Stimulated activated CD8-positive, alpha-beta memory T cell treated with anti-CD3 and anti-CD28 coated beads, Interleukin-7, amount 100 ng/mL, for 24 hours (primary cell): ENCODE measurements at regions not wholly inside any gene's neighbourhood (a gene's known extent, or its start where the extent isn't known, plus 50 kb on each side); places are given as distances from the start of the nearest gene placed in this dataset.
"Not testable (repeated sequence)": the region's sequence is repeated elsewhere in the genome, so short reads cannot be mapped to it uniquely, and the experiment has no call there.

Experiments used
- DNase-seq: peaks from one replicate; pipeline ENCODE4 v3.0.0-alpha.2; 2020; ENCODE audit warnings: low read depth

DNA sequence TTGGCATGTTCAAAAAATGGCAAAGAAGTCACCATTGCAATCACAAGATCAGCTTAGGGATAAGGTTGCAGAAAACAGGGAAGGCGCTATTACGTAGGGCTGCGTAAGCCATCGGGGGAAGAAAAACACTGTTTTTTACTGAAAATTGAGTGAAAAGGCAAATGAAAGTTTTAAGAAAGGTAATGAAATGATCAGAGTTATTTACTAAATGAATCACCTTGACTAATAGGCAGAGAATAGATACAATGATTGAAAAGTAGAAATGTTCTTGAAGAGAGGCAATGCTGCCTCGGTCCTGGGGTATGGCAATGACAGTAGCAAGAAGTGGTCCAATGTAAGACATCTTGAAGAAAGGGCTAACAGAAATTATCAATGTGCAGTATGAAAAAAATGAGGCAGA lies 1227.8 kb upstream of the ZEB2 start:
- DNase-seq, result no peak

- DNase-seq, result not testable (repeated sequence)
Observed at GRCh38 chr2:145745387-145745721, 1225.4 kb upstream of the ZEB2 start.

DNA sequence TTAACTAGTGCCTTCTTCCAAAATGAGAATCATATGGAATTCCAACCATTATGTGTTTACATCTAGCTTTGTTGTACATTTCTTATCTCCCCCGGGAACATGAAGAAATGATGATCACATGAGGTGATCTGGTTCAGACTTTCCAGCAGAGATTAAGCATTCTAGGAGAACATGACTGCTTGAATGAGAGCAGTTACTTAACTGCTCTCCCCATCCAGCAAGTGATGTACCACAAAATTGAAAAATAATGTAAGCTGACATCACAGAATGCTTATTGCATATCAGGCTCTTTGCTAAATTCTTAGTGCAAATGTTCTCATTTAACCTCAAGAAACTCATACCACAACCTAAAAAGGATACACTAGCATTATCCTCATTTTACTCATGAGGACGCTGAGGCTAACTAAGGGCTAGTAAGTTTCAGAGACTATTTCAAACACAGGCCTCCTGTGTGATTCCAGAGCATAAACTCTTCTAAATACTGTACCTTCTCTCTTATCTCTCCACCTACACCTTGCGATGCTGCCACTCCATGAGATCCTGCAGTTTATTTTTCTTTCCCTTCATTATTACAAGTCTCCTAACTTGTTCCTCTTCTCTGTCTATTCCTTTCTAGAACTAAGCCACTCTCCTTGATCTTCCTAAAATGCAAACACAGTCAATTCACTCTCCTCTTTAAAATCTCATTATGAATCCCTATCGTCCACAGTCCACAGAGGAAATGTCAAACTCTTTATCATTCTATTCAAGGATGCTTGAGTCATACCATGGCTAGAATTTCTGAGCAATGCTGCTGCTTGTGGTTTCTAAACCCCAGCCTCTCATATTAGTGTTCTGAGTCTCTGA lies 1224.8 kb upstream of the ZEB2 start:
- no peak for DNase-seq

DNA sequence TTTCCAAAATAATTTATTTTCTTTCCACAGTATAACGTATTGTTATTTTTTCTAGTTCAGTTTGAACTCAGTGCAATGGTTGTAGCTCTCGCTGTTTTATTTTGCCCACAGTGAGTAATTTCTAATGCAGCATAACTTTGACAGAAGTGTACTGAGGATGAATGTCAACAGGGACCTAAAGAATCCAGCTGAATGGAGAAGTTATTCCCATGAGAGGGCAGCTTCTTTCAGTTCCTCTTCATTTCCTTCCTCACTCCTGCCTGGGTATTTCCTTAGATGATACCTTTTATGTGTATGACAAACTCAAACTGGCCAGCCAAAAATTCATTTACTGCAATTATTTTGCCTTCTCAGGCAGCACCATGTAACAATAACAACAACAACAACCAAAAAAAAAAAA lies 1223.1 kb upstream of the ZEB2 start:
- DNase-seq, result no peak

- no peak for DNase-seq
Observed at GRCh38 chr2:145741636-145742035, 1221.7 kb upstream of the ZEB2 start.

DNA sequence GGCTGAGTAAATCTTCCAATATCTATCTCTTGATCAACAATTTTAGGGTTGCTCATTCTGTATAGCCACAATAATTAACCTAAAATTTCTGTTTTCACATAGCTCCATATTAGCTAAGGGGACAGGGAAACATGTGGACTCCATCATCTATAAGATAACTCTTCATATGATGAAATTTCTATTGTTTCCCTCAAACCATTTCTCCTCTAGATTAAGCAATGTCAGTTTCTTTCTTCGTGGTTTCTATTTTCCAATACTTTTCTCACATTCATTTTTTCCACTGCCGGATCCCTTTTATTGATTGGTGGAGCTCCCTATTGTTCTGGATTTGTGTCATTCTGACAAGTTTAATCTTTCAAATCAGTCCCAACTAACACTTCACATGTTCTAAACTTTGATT lies 1221.3 kb upstream of the ZEB2 start:
- DNase-seq, result no peak

DNA sequence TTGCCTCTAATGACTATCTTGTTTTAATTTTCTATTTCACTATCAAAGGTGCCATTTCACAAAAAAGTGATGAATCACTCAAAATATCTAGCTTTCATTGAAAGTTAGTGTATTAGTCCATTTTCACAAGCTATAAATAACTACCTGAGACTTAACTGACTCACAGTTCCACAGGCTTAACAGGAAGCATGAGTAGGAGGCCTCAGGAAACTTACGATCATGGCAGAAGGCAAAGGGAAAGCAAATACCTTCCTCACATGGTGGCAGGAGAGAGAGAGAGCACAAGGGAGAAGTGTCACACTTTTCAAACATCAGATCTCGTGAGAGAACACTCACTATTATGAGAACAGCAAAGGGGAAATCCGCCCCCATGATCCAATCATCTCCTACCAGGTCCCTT lies 1220.4 kb upstream of the ZEB2 start:
- DNase-seq, result no peak

DNA sequence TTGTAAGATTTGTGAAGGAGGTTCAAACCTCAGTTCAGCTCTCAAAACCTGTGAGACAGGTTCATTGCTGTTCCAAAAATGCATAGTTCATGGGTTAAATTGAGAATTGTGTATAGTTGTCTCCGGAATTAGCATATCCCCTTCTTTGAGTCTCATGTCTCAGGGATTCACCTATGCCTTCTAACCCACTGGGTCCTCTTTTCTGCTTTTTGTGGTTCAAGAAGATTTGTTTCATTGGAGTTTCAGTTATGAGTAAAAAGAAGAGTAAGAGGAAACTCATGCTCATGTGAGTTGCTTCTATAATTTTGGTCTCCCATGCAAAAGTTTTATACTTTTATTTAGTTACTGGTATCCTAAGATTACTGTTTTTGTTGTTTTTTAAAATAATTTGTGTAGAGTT lies 1219.8 kb upstream of the ZEB2 start:
- DNase-seq, result no peak

- no peak for DNase-seq
Observed at GRCh38 chr2:145736871-145737270, 1217.0 kb upstream of the ZEB2 start.

DNA sequence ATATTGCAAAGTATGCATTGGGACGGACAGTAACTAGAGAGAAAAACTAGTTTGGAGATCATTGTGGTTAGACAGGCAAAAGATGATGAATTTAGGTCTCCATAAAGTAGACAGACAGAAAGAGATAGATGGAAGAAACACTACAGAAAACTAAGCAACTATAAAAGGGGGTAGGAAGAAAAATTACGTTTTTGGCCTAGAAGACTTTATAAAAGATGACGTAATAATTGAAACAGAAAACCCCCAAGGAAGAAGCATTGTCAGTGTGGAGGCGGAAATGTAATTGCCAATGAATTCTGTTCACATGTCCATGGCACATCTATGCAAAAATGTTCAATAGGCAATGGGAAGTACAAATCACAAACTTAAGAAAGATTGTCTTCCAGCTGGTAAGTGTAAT lies 1211.5 kb upstream of the ZEB2 start:
- no peak for DNase-seq

DNA sequence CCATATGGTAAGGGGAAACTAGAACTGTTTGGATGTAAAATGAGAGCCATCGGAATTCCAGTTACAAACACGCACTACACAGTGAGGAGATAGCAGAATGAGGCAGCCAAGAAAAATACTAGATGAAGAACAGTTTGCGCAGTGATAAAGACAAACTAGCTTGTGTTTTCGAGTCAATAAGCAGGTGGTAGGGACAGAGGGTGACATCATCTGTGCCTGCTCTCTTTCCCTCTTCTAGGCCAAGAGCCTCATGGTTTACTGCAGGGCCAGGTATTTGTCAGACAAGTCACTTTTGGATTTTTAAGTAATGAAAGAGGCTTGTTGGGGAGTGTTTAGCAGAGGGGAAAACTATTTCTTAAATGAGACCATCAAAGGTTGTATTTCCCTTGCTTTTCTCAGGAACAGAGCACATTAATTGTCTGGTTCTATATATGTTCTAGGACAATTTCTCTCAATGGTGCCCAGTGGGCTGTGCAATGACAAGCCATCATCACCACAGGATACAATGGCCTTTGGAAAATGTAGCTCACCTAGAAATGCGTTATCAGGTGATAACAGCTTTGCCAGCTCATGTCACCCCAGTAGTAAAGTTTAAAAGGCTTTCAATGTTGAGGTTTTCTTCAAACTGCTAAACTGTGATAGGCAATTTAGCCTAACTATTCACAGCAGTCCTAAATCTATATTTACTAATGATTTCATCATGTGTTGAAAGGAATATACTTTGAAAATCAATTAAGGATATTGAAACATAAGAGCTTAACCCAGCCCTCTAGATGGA lies 1210.3 kb upstream of the ZEB2 start:
- no peak for DNase-seq

- DNase-seq, result no peak
Observed at GRCh38 chr2:145729481-145729880, 1209.6 kb upstream of the ZEB2 start.

- DNase-seq, result no peak
Observed at GRCh38 chr2:145728511-145728910, 1208.6 kb upstream of the ZEB2 start.

GRCh38 chr2:145725876-145726275 lies 1206.0 kb upstream of the ZEB2 start:
- DNase-seq, result no peak

DNA sequence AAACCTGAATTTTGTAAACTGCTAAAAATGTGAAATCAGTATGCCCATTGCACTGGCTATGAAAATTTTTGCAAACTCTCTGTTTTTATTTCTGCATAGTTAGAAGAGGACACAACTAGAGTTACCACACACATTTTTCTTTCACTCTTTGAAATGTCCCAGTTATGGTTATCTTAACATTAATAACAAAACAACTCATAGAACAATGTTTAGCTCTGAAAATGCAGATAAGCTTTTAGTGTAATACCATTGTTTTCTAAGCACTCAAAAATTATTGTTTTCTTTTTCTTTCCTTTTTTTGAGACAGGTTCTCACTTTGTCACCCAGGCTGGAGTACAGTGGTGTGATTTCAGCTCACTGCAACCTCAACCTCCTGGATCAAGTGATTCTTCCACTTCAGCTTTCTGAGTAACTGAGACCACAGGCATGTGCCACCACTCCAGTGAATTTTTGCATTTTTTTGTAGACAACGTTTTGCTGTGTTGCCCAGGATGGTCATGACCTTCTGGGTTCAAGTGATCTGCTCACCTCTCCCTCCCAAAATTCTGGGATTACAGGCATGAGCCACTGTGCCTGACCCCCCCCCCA lies 1204.5 kb upstream of the ZEB2 start:
- no peak for DNase-seq

GRCh38 chr2:145723872-145724271 lies 1204.0 kb upstream of the ZEB2 start:
- no peak for DNase-seq

GRCh38 chr2:145721681-145722080 lies 1201.8 kb upstream of the ZEB2 start:
- no peak for DNase-seq

GRCh38 chr2:145715601-145716000 lies 1195.7 kb upstream of the ZEB2 start:
- DNase-seq, result no peak

DNA sequence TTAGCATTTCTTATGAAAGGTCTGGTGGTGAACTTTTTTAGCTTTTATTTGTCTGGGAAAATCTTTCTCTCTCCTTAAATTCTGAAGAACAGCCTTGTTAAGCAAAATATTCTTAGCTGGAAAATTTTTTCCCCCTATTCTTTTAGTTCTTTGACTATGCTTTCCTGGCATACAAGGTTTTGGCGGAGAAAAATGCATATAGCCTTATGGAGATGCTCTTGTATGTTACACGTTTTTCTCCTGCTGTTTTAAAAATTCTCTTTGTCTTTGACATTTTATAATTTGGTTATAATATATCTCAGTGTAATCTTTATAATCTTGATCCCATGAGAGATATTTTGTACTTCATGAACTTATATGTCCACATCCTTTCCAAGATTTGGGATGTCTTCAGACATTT lies 1190.4 kb upstream of the ZEB2 start:
- no peak for DNase-seq

- no peak for DNase-seq
Observed at GRCh38 chr2:145702305-145702704, 1182.4 kb upstream of the ZEB2 start.

DNA sequence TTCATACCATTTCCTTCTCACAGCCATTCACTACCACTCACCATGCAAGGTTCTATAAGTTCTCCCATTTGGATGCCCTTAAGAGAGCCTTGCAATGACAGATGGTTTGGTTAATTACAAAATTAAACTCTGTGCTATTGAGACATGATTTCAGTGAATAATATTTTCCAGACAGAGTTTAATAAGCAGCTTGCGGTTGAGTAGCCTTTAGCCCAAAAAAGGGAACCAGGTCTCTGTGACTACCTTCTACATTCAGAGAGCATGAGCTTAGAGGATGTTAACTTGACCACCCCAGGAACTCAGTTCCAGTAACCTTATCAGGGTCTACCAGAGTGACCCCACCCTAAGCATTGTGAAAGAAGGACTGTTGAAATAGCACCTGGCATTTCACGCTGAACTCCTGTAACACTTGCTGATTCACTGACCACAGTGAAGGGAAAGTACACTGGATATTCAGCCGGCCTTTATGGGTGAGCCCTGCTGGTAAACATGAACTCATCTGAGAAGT lies 1173.1 kb upstream of the ZEB2 start:
- no peak for DNase-seq

DNA sequence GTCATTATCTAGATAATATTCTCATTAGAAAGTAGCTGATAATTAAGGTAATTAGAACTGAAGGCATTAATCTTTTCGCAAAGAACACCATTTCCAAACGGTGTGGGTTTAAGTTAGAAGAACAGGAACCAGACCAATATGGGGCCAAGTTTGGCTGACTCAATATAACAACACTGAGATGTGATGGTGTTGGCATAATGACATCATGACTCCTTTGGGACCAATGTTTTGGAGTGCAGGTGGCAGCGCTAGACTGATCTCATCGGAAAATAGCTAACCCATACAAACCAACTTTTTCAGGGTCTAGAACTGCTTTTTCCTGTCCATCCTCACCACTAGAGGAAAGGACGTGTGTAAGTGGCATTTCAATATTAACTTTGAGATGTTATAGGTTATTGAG lies 1171.7 kb upstream of the ZEB2 start:
- DNase-seq, result no peak

GRCh38 chr2:145690183-145690778 lies 1170.4 kb upstream of the ZEB2 start:
- DNase-seq, result no peak
